ENCODE measurements at regions not wholly inside any gene's neighbourhood (a gene's known extent, or its start where the extent isn't known, plus 50 kb on each side); places are given as distances from the start of the nearest gene placed in this dataset.

DNA sequence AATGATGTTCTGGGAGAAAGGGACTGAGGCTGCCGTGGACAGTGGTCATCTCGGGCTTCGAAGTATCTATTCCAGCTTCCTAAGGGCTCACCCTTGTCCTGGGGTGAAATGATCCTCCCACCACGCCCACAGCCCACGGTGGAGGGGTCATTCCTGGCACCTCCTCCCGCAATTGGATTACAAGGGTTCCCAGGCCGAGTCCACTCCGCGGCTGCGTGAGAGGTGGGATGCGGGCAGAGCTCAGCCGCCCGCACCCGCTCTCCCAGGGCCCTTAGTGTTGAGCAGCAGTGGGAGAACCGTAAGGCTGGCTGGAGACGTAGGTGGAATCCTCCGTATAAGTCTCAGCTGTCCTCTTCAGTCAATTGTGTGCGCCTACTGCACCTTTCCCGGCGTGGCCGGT, 273.3 kb upstream of the ADAMTS16 start:
- Histone ChIP-seq H3K23me2 (ENCODE audit: insufficient read length, low read depth, low read length, poor library complexity, severe bottlenecking) (no peaks in the 10 kb centered on the region), H4K91ac (ENCODE audit: insufficient read length, low read depth, low read length) (no peak overlapping the region), H4K8ac (replicated peaks; ENCODE audit: insufficient read length, low read depth, low read length) (no peak overlapping the region), H3K27ac (ENCODE audit: insufficient read length, low read depth, low read length) (no peak overlapping the region), H3K14ac (ENCODE audit: insufficient read depth, low read length) (no peak overlapping the region), H3K4me1 (ENCODE audit: insufficient read depth, low read length) (no peaks in the 10 kb centered on the region), H3K79me2 (ENCODE audit: insufficient read depth, low read length) (no peaks in the 10 kb centered on the region), H2BK15ac (ENCODE audit: low read depth, low read length) (no peak overlapping the region), H4K5ac (ENCODE audit: insufficient read length, low read depth, low read length) (no peak overlapping the region), H3K4me2 (ENCODE audit: insufficient read depth, insufficient read length, low read length) (no peak overlapping the region), H3K4ac (ENCODE audit: low read depth, low read length) (no peak overlapping the region), H2BK120ac (ENCODE audit: low read depth, low read length, poor library complexity, severe bottlenecking) (no peak overlapping the region), H3K27me3 (ENCODE audit: insufficient read depth, low read length) (no peaks in the 10 kb centered on the region), H3K23ac (ENCODE audit: insufficient read length, low read depth, low read length) (no peak overlapping the region), H3K9me3 (ENCODE audit: control insufficient read depth, low read depth, low read length) (no peaks in the 10 kb centered on the region), H3K18ac (ENCODE audit: insufficient read length, low read depth, low read length) (no peak overlapping the region), H3K56ac (ENCODE audit: insufficient read length, low read depth, low read length) (no peak overlapping the region), H4K20me1 (ENCODE audit: control insufficient read depth, insufficient read depth, insufficient read length) (no peaks in the 10 kb centered on the region), H2BK20ac (ENCODE audit: low read depth, low read length, poor library complexity, severe bottlenecking) (no peak overlapping the region), H3K9ac (ENCODE audit: extremely low read depth, insufficient read length, low read length) (no peak overlapping the region), H3K79me1 (ENCODE audit: insufficient read depth, low read depth, low read length, poor library complexity, severe bottlenecking) (no peaks in the 10 kb centered on the region), H2AK5ac (ENCODE audit: insufficient read length, low read length) (no peak overlapping the region), H3T11ph (ENCODE audit: low read length) (no peak overlapping the region), H2BK5ac (ENCODE audit: insufficient read length, low read length) (no peak overlapping the region), H2BK12ac (ENCODE audit: insufficient read length, low read depth, low read length) (no peak overlapping the region), H2AFZ (ENCODE audit: low read length) (no peak overlapping the region)
- Mint-ChIP-seq H3K4me1 (no peaks in the 10 kb centered on the region), H3K36me3 (ENCODE audit: insufficient read depth in 1 of 3, low read depth in 3 of 3) (peaks cover 0 to 9% (median 0%) of the 10 kb centered on the region in 3 experiments; a peak in 3 of 7 replicates), H3K27ac (no peak overlapping the region), H3K4me3 (no peak overlapping the region), H3K27me3 (ENCODE audit: low read depth) (peaks cover 2% of the 10 kb centered on the region), H3K9me3 (peaks cover 3 to 6% of the 10 kb centered on the region in 2 experiments; a peak in 3 of 5 replicates)
- no CpG with 5 or more reads among the region's 21 CpGs for WGBS (ENCODE audit: extremely low coverage, insufficient read length, low lambda C conversion rate)
- no peak for DNase-seq
- TF ChIP-seq, protein P1, sequence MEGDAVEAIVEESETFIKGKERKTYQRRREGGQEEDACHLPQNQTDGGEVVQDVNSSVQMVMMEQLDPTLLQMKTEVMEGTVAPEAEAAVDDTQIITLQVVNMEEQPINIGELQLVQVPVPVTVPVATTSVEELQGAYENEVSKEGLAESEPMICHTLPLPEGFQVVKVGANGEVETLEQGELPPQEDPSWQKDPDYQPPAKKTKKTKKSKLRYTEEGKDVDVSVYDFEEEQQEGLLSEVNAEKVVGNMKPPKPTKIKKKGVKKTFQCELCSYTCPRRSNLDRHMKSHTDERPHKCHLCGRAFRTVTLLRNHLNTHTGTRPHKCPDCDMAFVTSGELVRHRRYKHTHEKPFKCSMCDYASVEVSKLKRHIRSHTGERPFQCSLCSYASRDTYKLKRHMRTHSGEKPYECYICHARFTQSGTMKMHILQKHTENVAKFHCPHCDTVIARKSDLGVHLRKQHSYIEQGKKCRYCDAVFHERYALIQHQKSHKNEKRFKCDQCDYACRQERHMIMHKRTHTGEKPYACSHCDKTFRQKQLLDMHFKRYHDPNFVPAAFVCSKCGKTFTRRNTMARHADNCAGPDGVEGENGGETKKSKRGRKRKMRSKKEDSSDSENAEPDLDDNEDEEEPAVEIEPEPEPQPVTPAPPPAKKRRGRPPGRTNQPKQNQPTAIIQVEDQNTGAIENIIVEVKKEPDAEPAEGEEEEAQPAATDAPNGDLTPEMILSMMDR (conservative IDR thresholded peaks at IDR 0.05), result no peak

Measured in H9 (cell line).